ENCODE measurements at regions not wholly inside any gene's neighbourhood (a gene's known extent, or its start where the extent isn't known, plus 50 kb on each side); places are given as distances from the start of the nearest gene placed in this dataset.

GRCh38 chr5:179415291-179416060, 70.2 kb upstream of the ADAMTS2 start:
- Mint-ChIP-seq H3K27ac (no peak overlapping the region), H3K9me3 (no peaks in the 10 kb centered on the region), H3K4me3 (no peak overlapping the region), H3K4me1 (no peaks in the 10 kb centered on the region), H3K27me3 (no peaks in the 10 kb centered on the region), H3K36me3 (ENCODE audit: low read depth) (no peaks in the 10 kb centered on the region)
- no peak for DNase-seq
- POLR2A ChIA-PET = no interaction called here
- CTCF ChIA-PET = no interaction called here

- ChIA-PET CTCF (no interaction called here), POLR2A (no interaction called here)
- no peaks in the 10 kb centered on the region for H3K27me3 Mint-ChIP-seq
- H3K27ac Mint-ChIP-seq = no peak overlapping the region
- H3K4me1 Mint-ChIP-seq = no peaks in the 10 kb centered on the region
- H3K36me3 Mint-ChIP-seq (ENCODE audit: low read depth) = no peaks in the 10 kb centered on the region
- peak; percentile 13 for DNase-seq
- no peak overlapping the region for H3K4me3 Mint-ChIP-seq
- no peaks in the 10 kb centered on the region for H3K9me3 Mint-ChIP-seq
Measured at GRCh38 chr5:179414459-179415261, 69.4 kb upstream of the ADAMTS2 start.

GRCh38 chr5:179413711-179414458, 68.6 kb upstream of the ADAMTS2 start:
- no peaks in the 10 kb centered on the region for H3K4me1 Mint-ChIP-seq
- H3K4me3 Mint-ChIP-seq = no peak overlapping the region
- POLR2A ChIA-PET = no interaction called here
- H3K27me3 Mint-ChIP-seq = no peaks in the 10 kb centered on the region
- no peaks in the 10 kb centered on the region for H3K36me3 Mint-ChIP-seq (ENCODE audit: low read depth)
- DNase-seq = peak; percentile 9
- CTCF ChIA-PET = no interaction called here
- H3K9me3 Mint-ChIP-seq = no peaks in the 10 kb centered on the region
- H3K27ac Mint-ChIP-seq = no peak overlapping the region

GRCh38 chr5:179413086-179413690, 67.9 kb upstream of the ADAMTS2 start:
- DNase-seq = peak; percentile 9
- no peaks in the 10 kb centered on the region for H3K27me3 Mint-ChIP-seq
- H3K4me3 Mint-ChIP-seq = no peak overlapping the region
- no peak overlapping the region for H3K27ac Mint-ChIP-seq
- H3K36me3 Mint-ChIP-seq (ENCODE audit: low read depth) = no peaks in the 10 kb centered on the region
- no peaks in the 10 kb centered on the region for H3K9me3 Mint-ChIP-seq
- ChIA-PET POLR2A (no interaction called here), CTCF (no interaction called here)
- H3K4me1 Mint-ChIP-seq = no peaks in the 10 kb centered on the region

- Mint-ChIP-seq H3K27ac (no peak overlapping the region), H3K4me3 (no peak overlapping the region), H3K4me1 (no peaks in the 10 kb centered on the region), H3K36me3 (ENCODE audit: low read depth) (no peaks in the 10 kb centered on the region), H3K9me3 (no peaks in the 10 kb centered on the region), H3K27me3 (no peaks in the 10 kb centered on the region)
- POLR2A ChIA-PET = no interaction called here
- peak; percentile 13 for DNase-seq
- CTCF ChIA-PET = no interaction called here
Measured at GRCh38 chr5:179411161-179411841, 66.0 kb upstream of the ADAMTS2 start.

GRCh38 chr5:179410291-179411160, 65.3 kb upstream of the ADAMTS2 start:
- Mint-ChIP-seq H3K27ac (no peak overlapping the region), H3K36me3 (ENCODE audit: low read depth) (no peaks in the 10 kb centered on the region), H3K27me3 (no peaks in the 10 kb centered on the region), H3K4me3 (no peak overlapping the region), H3K4me1 (no peaks in the 10 kb centered on the region), H3K9me3 (no peaks in the 10 kb centered on the region)
- ChIA-PET CTCF (no interaction called here), POLR2A (no interaction called here)
- DNase-seq = peak; percentile 9

- Mint-ChIP-seq H3K27me3 (no peaks in the 10 kb centered on the region), H3K27ac (no peak overlapping the region), H3K4me3 (no peak overlapping the region), H3K36me3 (ENCODE audit: low read depth) (no peaks in the 10 kb centered on the region), H3K9me3 (no peaks in the 10 kb centered on the region), H3K4me1 (no peaks in the 10 kb centered on the region)
- DNase-seq = no peak
- CTCF ChIA-PET = no interaction called here
- POLR2A ChIA-PET = no interaction called here
Measured at GRCh38 chr5:179409806-179410205, 64.5 kb upstream of the ADAMTS2 start.

- Mint-ChIP-seq H3K9me3 (no peaks in the 10 kb centered on the region), H3K4me3 (no peak overlapping the region), H3K36me3 (ENCODE audit: low read depth) (no peaks in the 10 kb centered on the region), H3K27me3 (no peaks in the 10 kb centered on the region), H3K4me1 (no peaks in the 10 kb centered on the region), H3K27ac (no peak overlapping the region)
- CTCF ChIA-PET = no interaction called here
- POLR2A ChIA-PET = no interaction called here
- no peak for DNase-seq
Measured at GRCh38 chr5:179408611-179409010, 63.4 kb upstream of the ADAMTS2 start.

- Mint-ChIP-seq H3K36me3 (ENCODE audit: low read depth) (no peaks in the 10 kb centered on the region), H3K4me3 (no peak overlapping the region), H3K4me1 (no peaks in the 10 kb centered on the region), H3K9me3 (no peaks in the 10 kb centered on the region), H3K27me3 (no peaks in the 10 kb centered on the region), H3K27ac (no peak overlapping the region)
- ChIA-PET POLR2A (no interaction called here), CTCF (no interaction called here)
- no peak for DNase-seq
Measured at GRCh38 chr5:179407191-179408175, 62.2 kb upstream of the ADAMTS2 start.

GRCh38 chr5:179406031-179406961, 61.0 kb upstream of the ADAMTS2 start:
- Mint-ChIP-seq H3K27me3 (no peaks in the 10 kb centered on the region), H3K4me3 (no peak overlapping the region), H3K27ac (no peak overlapping the region), H3K36me3 (ENCODE audit: low read depth) (no peaks in the 10 kb centered on the region), H3K9me3 (peaks cover 5% of the 10 kb centered on the region), H3K4me1 (no peaks in the 10 kb centered on the region)
- ChIA-PET POLR2A (no interaction called here), CTCF (no interaction called here)
- no peak for DNase-seq
